Right lobe of liver (tissue), 4 donors: ENCODE measurements at regions not wholly inside any gene's neighbourhood (a gene's known extent, or its start where the extent isn't known, plus 50 kb on each side); places are given as distances from the start of the nearest gene placed in this dataset.

Experiments used
- POLR2A ChIP-seq: fragments of 450-650 bp; IDR thresholded peaks from one replicate; pipeline ENCODE4 v1.6.1; 2017; ENCODE audit warnings: antibody characterized with exemption, mild to moderate bottlenecking
- TF ChIP-seq, protein P1 (sequence below), 4 donors: fragments of 200-600 bp in 3 of 4; fragments of 450-650 bp in 1 of 4; IDR thresholded peaks; one replicate each; pipeline versions ENCODE4 v1.5.1 to v1.8.0; 2016 to 2022; ENCODE audit warnings: antibody characterized with exemption in 4 of 4, mild to moderate bottlenecking in 2 of 4
- donor health status: DM: no; HTN: no; CAD: no.
- donor health status: DM: no; HTN: no; CAD: no.
- donor health status: DM: no; HTN: yes; CAD: no.

DNA sequence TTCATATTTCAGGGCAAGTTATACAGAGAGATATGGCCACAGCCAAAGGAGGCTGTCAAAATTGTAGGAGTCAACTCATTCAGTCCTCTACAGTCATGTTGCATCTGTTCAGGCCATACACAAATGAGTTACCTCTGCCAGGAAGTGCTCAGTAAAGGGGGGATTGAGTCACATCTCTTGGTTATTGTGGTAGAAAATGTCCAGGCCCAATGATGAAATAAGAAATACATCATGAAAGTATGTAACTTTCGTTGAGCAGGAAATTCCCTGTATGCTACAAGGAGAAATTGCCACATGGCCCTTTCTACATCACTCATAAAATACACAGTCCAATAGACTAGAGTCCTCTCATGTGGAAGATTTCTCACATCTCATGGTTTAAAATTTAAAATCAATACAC lies 103.9 kb upstream of the COL3A1 start:
- TF ChIP-seq, protein P1, sequence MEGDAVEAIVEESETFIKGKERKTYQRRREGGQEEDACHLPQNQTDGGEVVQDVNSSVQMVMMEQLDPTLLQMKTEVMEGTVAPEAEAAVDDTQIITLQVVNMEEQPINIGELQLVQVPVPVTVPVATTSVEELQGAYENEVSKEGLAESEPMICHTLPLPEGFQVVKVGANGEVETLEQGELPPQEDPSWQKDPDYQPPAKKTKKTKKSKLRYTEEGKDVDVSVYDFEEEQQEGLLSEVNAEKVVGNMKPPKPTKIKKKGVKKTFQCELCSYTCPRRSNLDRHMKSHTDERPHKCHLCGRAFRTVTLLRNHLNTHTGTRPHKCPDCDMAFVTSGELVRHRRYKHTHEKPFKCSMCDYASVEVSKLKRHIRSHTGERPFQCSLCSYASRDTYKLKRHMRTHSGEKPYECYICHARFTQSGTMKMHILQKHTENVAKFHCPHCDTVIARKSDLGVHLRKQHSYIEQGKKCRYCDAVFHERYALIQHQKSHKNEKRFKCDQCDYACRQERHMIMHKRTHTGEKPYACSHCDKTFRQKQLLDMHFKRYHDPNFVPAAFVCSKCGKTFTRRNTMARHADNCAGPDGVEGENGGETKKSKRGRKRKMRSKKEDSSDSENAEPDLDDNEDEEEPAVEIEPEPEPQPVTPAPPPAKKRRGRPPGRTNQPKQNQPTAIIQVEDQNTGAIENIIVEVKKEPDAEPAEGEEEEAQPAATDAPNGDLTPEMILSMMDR (IDR thresholded peaks at IDR 0.05), result no peak
- TF ChIP-seq POLR2A, result no peak
